Keratinocyte (primary cell): ENCODE measurements at regions not wholly inside any gene's neighbourhood (a gene's known extent, or its start where the extent isn't known, plus 50 kb on each side); places are given as distances from the start of the nearest gene placed in this dataset.

Source experiments
- EZH2 ChIP-seq: IDR thresholded peaks from one replicate; pipeline ENCODE4 v1.6.1; 2012; ENCODE audit warnings: inconsistent platforms, mild to moderate bottlenecking, low read length, moderate library complexity
- TF ChIP-seq, protein P1 (sequence below), 3 experiments: IDR thresholded peaks in 1 of 3; conservative IDR thresholded peaks in 1 of 3; optimal IDR thresholded peaks in 1 of 3; 2 replicates in 2 of 3; 3 replicates in 1 of 3; pipeline versions ENCODE3 to v1.5.1; 2011; ENCODE audit warnings: low read length in 3 of 3, mild to moderate bottlenecking in 3 of 3, moderate library complexity in 2 of 3, control low read depth in 1 of 3, inconsistent platforms in 1 of 3; ENCODE audit not compliant: insufficient read depth in 2 of 3; ENCODE audit errors: extremely low read depth in 1 of 3

DNA sequence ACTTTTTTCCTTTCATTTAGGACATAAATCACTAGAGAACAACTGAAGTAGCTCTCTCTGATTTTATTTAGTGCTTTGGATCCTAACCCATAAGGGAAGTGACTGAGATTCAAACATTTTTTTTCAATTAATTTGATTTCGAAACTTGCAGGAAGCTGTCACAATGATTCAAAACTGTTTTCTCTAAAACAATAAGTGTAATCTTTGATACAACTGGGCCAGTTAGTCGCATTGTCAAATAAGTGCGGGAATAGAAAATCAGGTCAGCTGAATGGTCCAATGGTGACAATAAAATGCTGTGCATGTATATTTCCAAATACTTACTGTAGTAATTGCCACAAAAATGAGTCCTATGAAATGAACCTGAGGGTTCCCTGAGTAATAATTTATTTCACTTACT, 930.8 kb downstream of the TFAP2A start:
- TF ChIP-seq, protein P1, sequence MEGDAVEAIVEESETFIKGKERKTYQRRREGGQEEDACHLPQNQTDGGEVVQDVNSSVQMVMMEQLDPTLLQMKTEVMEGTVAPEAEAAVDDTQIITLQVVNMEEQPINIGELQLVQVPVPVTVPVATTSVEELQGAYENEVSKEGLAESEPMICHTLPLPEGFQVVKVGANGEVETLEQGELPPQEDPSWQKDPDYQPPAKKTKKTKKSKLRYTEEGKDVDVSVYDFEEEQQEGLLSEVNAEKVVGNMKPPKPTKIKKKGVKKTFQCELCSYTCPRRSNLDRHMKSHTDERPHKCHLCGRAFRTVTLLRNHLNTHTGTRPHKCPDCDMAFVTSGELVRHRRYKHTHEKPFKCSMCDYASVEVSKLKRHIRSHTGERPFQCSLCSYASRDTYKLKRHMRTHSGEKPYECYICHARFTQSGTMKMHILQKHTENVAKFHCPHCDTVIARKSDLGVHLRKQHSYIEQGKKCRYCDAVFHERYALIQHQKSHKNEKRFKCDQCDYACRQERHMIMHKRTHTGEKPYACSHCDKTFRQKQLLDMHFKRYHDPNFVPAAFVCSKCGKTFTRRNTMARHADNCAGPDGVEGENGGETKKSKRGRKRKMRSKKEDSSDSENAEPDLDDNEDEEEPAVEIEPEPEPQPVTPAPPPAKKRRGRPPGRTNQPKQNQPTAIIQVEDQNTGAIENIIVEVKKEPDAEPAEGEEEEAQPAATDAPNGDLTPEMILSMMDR (optimal IDR thresholded peaks at IDR 0.05 in 1 of 3, IDR thresholded peaks at IDR 0.05 in 1 of 3, conservative IDR thresholded peaks at IDR 0.05 in 1 of 3; ENCODE audit: extremely low read depth in 1 of 3, insufficient read depth in 2 of 3, low read length in 3 of 3) = no peak
- no peak for TF ChIP-seq EZH2
